Lung (tissue), 11 donors: ENCODE measurements at regions not wholly inside any gene's neighbourhood (a gene's known extent, or its start where the extent isn't known, plus 50 kb on each side); places are given as distances from the start of the nearest gene placed in this dataset.

Experiments
- ATAC-seq: fragments of 200-7000 bp; cut with Tn5 transposase; one replicate; pipeline ENCODE4 v1.9.1; 2020; ENCODE audit warnings: moderate number of reproducible peaks; ENCODE audit not compliant: insufficient read depth, low FRiP score
- DNase-seq, 3 donors: peaks; one replicate each; pipeline ENCODE4 v3.0.0-alpha.2; 2013 to 2017
- H3K27ac ChIP-seq, 2 donors: one replicate each; pipeline ENCODE4 v1.5.1; 2013; ENCODE audit warnings: mild to moderate bottlenecking in 2 of 2, moderate library complexity in 2 of 2, control low read depth in 1 of 2, inconsistent platforms in 1 of 2, low read depth in 1 of 2, low read length in 1 of 2
- H3K27me3 ChIP-seq, 3 donors: one replicate each; pipeline ENCODE4 v1.5.1; 2013; ENCODE audit warnings: low read length in 2 of 3; ENCODE audit not compliant: control insufficient read depth in 3 of 3, insufficient read depth in 3 of 3
- H3K36me3 ChIP-seq, 4 donors: one replicate each; pipeline ENCODE4 v1.5.1; 2013; ENCODE audit warnings: low read length in 4 of 4, mild to moderate bottlenecking in 1 of 4, moderate library complexity in 1 of 4; ENCODE audit not compliant: control insufficient read depth in 4 of 4, insufficient read depth in 4 of 4
- H3K4me1 ChIP-seq, 5 donors: one replicate each; pipeline ENCODE4 v1.5.1; 2013; ENCODE audit warnings: low read length in 5 of 5, mild to moderate bottlenecking in 2 of 5, moderate library complexity in 1 of 5; ENCODE audit not compliant: control insufficient read depth in 5 of 5, insufficient read depth in 5 of 5
- H3K4me3 ChIP-seq: one replicate; pipeline ENCODE4 v1.5.1; 2013; ENCODE audit warnings: mild to moderate bottlenecking, control low read depth, moderate library complexity
- H3K9ac ChIP-seq, 2 donors: one replicate each; pipeline ENCODE4 v1.5.1; 2013; ENCODE audit warnings: low read length in 2 of 2, control low read depth in 1 of 2; ENCODE audit not compliant: insufficient read depth in 1 of 2
- H3K9me3 ChIP-seq, 4 donors: one replicate each; pipeline ENCODE4 v1.5.1; 2013; ENCODE audit warnings: low read length in 3 of 4, mild to moderate bottlenecking in 1 of 4, moderate library complexity in 1 of 4; ENCODE audit not compliant: control insufficient read depth in 4 of 4, insufficient read depth in 3 of 4
- WGBS, 2 donors: extraction: QIAGEN DNeasy Blood & Tissue Kit; methylation state at CpG; one replicate each; pipeline ENCODE4 v1.1.7; 2013; 5-methylcytosine and 5-hydroxymethylcytosine counted together
- TF ChIP-seq, protein P1 (sequence below): IDR thresholded peaks from 2 replicates; pipeline ENCODE4 v1.5.1; 2012; ENCODE audit warnings: mild to moderate bottlenecking; ENCODE audit errors: control extremely low read depth, extremely low read depth
- donor health status: control.
- donor health status: control.
- donor health status: Bipolar disorder and iron deficiency.
- donor health status: healthy.
- donor health status: DM: yes; HTN: yes; CAD: no.

DNA sequence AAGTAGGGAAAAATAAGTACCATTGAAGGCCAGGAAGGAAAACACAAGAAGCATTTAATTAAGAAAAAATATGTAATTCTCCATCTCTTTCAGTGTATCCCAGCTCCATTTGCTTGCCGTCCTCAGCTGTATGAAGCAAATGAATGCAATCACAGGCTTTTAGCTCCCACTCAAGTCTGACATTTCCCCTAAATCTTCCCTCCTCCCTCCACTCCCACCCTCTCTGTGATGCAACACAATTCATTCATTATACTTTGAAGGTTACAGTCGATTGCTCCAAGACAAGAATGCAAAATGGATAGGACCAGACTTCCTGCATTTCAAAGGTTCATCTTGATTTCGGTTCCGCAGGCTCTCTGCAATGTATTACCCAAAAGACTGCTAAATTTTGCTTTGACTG, 172.7 kb upstream of the SERPINE2 start:
- no peaks in the 10 kb centered on the region for H3K27me3 ChIP-seq
- WGBS, 2 donors: 58 to 63% methylated on average over 4 of the region's 4 CpGs
- no peak overlapping the region for H3K4me3 ChIP-seq
- TF ChIP-seq, protein P1, sequence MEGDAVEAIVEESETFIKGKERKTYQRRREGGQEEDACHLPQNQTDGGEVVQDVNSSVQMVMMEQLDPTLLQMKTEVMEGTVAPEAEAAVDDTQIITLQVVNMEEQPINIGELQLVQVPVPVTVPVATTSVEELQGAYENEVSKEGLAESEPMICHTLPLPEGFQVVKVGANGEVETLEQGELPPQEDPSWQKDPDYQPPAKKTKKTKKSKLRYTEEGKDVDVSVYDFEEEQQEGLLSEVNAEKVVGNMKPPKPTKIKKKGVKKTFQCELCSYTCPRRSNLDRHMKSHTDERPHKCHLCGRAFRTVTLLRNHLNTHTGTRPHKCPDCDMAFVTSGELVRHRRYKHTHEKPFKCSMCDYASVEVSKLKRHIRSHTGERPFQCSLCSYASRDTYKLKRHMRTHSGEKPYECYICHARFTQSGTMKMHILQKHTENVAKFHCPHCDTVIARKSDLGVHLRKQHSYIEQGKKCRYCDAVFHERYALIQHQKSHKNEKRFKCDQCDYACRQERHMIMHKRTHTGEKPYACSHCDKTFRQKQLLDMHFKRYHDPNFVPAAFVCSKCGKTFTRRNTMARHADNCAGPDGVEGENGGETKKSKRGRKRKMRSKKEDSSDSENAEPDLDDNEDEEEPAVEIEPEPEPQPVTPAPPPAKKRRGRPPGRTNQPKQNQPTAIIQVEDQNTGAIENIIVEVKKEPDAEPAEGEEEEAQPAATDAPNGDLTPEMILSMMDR: no peak
- ATAC-seq (no peak), DNase-seq (peak in 2 of 3 donors; percentile 14 to 47)
- H3K9ac ChIP-seq: no peak overlapping the region
- peaks cover 0 to 8% (median 0%) of the 10 kb centered on the region in 5 donors for H3K4me1 ChIP-seq
- no peaks in the 10 kb centered on the region for H3K9me3 ChIP-seq
- H3K36me3 ChIP-seq: no peaks in the 10 kb centered on the region
- H3K27ac ChIP-seq: no peak overlapping the region

DNA sequence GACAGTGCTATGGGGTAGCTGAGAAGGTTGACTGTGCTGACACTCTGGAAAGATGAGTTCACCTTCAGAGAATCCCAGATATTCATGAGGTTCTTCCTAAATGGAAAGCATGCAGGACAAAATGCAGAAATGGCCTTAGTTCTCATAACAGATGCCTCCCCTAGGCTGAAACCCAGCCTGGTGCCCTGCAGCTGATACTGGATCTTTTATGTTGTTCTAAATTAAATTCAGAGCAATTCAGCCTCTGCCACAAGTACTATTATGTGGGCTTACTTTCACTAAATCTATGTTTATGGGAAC, 172.0 kb upstream of the SERPINE2 start:
- no peak overlapping the region for H3K4me3 ChIP-seq
- H3K36me3 ChIP-seq: no peaks in the 10 kb centered on the region
- ATAC-seq (no peak), DNase-seq (no peak)
- H3K9me3 ChIP-seq: no peaks in the 10 kb centered on the region
- TF ChIP-seq, protein P1: no peak
- H3K27ac ChIP-seq: no peak overlapping the region
- no peaks in the 10 kb centered on the region for H3K27me3 ChIP-seq
- peaks cover 0 to 8% (median 0%) of the 10 kb centered on the region in 5 donors for H3K4me1 ChIP-seq
- no peak overlapping the region for H3K9ac ChIP-seq

GRCh38 chr2:224210286-224211180, 171.4 kb upstream of the SERPINE2 start:
- no peak for DNase-seq
- WGBS, 2 donors: 68 to 77% methylated on average over 6 of the region's 6 CpGs
- Histone ChIP-seq H3K27me3 (no peaks in the 10 kb centered on the region), H3K36me3 (no peaks in the 10 kb centered on the region), H3K4me3 (no peak overlapping the region), H3K27ac (no peak overlapping the region), H3K9me3 (no peaks in the 10 kb centered on the region), H3K4me1 (peaks cover 0 to 8% (median 0%) of the 10 kb centered on the region in 5 donors), H3K9ac (no peak overlapping the region)
- TF ChIP-seq, protein P1: no peak
- no peak for ATAC-seq
